ENCODE measurements at regions not wholly inside any gene's neighbourhood (a gene's known extent, or its start where the extent isn't known, plus 50 kb on each side); places are given as distances from the start of the nearest gene placed in this dataset.
"Not testable (repeated sequence)": the region's sequence is repeated elsewhere in the genome, so short reads cannot be mapped to it uniquely, and the experiment has no call there.

DNA sequence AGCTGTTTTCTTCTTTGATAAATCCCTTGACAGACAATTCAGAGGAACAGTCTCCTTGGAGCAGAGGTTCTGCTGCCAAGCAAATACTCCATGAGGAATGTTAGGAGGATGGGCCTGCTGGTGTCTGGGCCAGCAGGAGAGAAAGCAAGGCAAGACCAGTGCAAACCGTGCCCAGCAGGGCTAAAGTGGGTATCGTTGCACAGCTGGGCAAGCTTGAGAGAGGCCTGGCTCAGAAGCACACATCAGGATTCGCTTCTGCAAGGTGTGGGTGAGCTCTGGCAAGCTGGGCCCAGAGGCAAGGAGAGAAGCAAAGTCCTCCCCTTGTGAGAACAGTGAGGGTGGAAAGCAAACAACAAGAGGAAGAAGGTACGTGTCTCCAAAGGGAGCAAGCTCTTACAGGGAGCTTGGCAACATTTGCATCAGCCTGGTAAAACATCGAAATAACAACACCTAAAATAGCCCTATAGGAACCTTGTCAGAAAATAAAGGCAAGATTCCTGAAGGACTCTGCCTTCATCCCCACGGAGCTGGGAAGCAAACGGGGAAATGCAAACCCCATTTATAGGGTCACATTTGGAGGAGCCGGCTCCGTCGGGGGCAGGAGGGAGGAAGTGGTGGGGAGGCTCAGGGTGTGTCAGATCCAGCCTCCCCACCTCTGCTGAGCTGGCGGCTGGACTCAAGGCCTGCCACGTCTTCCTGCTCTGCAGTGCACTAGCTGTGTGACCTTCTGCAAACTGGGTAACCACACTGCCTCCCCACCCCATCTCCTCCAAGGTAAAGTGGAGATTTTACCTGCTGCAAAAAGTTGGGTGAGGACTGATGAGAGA is 62.3 kb upstream of the HIVEP3 start:
- DNase-seq (ENCODE audit: low read depth) = no peak

DNA sequence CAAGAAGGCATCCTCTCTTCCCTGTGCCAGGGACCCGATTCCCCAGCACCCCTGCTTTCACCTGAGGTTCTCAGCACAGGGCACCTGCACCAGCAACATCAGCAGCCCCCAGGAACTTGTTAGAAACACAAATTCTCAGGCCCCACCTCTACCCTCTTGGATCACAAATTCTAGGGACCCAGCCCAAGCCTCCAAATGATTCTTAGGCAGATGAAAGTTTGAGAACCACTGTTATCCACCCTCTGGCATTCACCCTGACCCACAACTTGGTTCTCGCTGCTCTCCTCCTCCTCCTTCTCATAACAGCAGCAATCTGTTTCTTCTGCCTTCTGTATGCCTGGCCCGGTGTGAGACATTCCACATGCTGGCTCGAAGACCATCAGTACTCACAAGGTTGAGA is 60.3 kb upstream of the HIVEP3 start:
- DNase-seq (ENCODE audit: low read depth) = no peak

DNA sequence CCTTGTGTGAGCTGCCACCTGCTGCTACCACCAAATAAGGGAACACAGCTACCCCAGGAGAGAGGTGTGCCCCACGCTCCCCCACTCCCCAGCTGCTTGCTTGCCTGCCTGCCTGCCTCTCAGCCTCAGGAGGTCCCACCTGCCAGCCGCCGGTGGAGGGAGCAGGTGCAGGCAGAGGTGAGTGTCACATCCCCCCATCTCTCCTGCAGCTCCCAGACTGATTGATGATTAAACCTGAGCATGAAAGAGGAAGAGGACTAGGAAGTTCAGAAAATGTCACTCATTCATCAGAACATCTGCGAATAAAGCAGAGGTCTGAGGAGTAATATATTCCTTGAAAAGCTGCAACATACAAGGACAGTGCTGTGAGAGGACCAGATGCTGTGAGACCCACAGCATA is 58.6 kb upstream of the HIVEP3 start:
- DNase-seq (ENCODE audit: low read depth) = no peak

DNA sequence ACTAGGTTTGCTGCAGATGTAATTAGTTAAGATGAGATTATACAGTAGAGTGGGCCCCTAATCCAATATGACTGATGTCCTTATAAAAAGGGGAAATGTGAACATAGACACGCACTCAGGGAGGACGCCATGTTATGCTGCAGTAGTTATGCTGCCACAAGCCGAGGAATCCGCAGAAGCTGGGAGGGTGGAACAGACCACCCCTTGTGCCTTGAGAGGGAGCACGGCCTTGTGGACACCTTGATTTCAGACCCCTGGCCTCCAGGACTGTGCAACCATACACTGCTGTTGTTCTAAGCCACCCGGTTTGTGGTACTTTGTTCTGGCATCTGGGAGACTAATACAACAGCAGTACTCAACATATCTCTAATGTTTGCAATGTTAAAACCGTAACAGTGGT is 57.9 kb upstream of the HIVEP3 start:
- no peak for DNase-seq (ENCODE audit: low read depth)

DNA sequence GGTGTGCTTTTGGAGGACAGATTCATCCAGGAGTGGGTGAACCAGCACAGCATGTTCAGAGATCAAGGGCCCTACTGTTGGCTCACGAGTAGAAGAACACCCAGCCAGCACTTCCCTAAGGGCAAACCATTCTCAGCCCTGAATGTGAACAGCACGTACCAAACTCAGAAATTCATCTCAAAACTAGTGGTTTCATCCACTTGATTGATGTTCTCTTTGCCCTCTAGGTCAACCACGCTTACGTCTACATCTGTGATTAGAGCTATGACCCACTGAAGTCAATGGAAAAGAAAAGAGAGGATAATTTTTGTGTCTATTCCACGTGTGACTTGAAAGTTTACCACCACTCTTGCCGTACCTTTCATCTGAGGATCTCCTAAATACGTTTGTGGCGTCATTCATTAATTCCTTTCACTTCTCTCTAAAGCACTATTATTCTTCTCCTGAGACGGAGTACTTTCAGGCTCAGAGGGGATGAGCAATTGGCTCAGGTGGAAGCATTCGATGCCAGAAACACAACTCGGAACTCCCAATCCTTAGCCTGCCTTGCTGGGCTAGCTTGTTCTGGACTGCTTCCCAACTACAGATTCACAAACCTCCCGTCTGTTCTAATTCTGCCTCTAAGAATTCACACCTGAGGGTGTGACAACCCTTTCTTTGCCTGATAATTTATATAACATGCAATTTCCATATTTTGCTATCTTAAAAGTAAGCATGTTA is 57.3 kb upstream of the HIVEP3 start:
- no peak for DNase-seq (ENCODE audit: low read depth)

DNA sequence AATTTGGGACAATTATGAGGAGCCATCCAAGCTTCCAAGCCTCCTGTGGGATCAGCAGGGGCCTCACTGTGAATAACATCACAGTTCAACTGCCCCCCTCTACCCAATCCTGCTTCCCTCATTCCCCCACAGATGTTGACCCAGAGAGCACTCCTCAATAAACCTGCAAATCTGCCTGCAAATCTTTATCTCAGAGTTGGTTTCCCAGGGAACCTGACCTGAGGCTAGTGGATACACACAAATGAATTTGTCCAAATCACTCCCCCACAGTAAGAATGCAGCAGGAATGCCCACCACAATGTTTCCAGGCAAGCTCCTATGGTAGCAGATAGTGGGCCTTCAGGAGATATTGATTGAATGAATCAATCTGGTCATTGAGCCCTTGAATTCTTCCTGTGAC is 56.4 kb upstream of the HIVEP3 start:
- DNase-seq (ENCODE audit: low read depth) = no peak

DNA sequence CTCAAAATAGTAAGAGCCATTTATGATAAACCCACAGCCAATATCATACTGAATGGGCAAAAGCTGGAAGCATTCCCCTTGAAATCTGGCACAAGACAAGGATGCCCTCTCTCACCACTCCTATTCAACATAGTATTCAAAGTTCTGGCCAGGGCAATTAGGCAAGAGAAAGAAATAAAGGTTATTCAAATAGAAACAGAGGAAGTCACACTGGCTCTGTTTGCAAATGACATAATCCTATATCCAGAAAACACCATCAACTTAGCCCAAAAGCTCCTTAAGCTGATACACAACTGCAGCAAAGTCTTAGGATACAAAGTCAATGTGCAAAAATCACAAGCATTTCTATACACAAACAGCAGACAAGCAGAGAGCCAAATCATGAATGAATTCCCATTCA is 49.8 kb upstream of the HIVEP3 start:
- not testable (repeated sequence) for DNase-seq (ENCODE audit: low read depth)

Data from activated T-cell treated with anti-CD3 and anti-CD28 coated beads for 24 hours (primary cell).